ENCODE measurements at regions not wholly inside any gene's neighbourhood (a gene's known extent, or its start where the extent isn't known, plus 50 kb on each side); places are given as distances from the start of the nearest gene placed in this dataset.

DNA sequence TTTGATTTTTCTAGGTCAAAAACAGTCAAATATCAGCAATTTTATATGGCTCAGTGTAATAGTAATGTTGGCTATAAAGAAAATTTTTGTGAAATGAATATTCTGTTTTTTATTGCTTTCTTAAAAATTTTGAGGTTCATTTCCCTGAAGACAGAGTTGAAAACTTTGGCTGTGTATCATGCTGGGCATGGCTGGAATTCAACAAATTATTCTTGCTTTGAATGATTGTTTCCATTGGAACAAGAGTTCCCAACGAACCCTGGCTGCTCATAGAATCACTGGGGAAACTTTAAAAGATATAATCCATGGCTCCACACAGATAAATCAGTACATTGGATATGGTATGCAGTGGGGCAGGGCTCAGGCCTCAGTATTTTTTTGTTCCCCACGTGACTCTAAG lies 118.6 kb downstream of the PLCE1 start:
- TF ChIP-seq TAF1 (IDR thresholded peaks at IDR 0.05; ENCODE audit: borderline replicate concordance, low read depth, low read length) (no peak), POLR2A (IDR thresholded peaks at IDR 0.05; ENCODE audit: low read depth, low read length) (no peak)
